SH-SY5Y (cell line): ENCODE measurements at regions not wholly inside any gene's neighbourhood (a gene's known extent, or its start where the extent isn't known, plus 50 kb on each side); places are given as distances from the start of the nearest gene placed in this dataset.

ENCODE experiments used
- GATA2 ChIP-seq: IDR thresholded peaks from 2 replicates; pipeline ENCODE4 v1.6.1; 2011; ENCODE audit warnings: mild to moderate bottlenecking, low read depth, low read length
- GATA3 ChIP-seq: IDR thresholded peaks from 2 replicates; pipeline ENCODE4 v1.6.1; 2011; ENCODE audit warnings: low read depth, mild to moderate bottlenecking, low read length, moderate library complexity

DNA sequence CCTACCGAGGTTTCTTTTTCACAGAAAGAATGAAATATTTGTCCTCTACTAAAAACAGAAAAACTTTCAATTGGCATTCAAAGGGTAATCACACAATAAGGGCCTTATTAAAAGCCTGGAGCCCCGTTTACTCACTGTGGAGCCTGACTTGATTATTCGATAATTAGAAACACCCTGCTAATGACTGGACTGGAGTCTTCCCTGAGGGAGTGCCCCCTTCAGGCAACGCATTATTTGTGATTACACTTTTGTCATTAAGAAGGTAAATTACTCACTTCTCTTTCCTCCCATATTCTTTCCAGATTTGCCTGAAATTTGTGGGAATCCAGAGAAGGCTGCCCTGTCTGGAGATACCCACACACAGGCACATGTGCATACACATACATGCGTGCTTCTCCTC is 444.2 kb upstream of the NPVF start:
- TF ChIP-seq GATA2 (no peak), GATA3 (no peak)
